DOHH2 (cell line): ENCODE measurements at regions not wholly inside any gene's neighbourhood (a gene's known extent, or its start where the extent isn't known, plus 50 kb on each side); places are given as distances from the start of the nearest gene placed in this dataset.

Experiments used
- H3F3A ChIP-seq: fragments of 200-600 bp; sonication (generic), shearing (Covaris generic); 2 replicates; pipeline ENCODE4 v1.6.0; 2016; ENCODE audit warnings: antibody characterized with exemption, mild to moderate bottlenecking; ENCODE audit not compliant: control insufficient read depth, insufficient read depth
- H3K27ac ChIP-seq: fragments of 200-600 bp; sonication (generic); 2 replicates; pipeline ENCODE4 v1.5.1; 2014; ENCODE audit warnings: low read depth, mild to moderate bottlenecking, low read length, moderate library complexity
- H3K27me3 ChIP-seq: fragments of 200-600 bp; sonication (generic); 2 replicates; pipeline ENCODE4 v1.6.1; 2014; ENCODE audit warnings: mild to moderate bottlenecking, low read length, mixed read lengths; ENCODE audit not compliant: control insufficient read depth
- H3K36me3 ChIP-seq: fragments of 200-600 bp; sonication (generic); 2 replicates; pipeline ENCODE4 v1.6.1; 2014; ENCODE audit warnings: mild to moderate bottlenecking, low read length, moderate library complexity, mixed read lengths; ENCODE audit not compliant: control insufficient read depth
- H3K4me1 ChIP-seq: fragments of 200-600 bp; sonication (generic); 2 replicates; pipeline ENCODE4 v1.6.1; 2014; ENCODE audit warnings: mild to moderate bottlenecking, low read length, mixed read lengths; ENCODE audit not compliant: control insufficient read depth
- H3K4me2 ChIP-seq: fragments of 200-600 bp; sonication (generic); 2 replicates; pipeline ENCODE4 v1.6.0; 2014; ENCODE audit warnings: mild to moderate bottlenecking, low read length, moderate library complexity
- H3K4me3 ChIP-seq: fragments of 200-600 bp; sonication (generic); 2 replicates; pipeline ENCODE4 v1.5.1; 2014; ENCODE audit warnings: mild to moderate bottlenecking, low read length, mixed read lengths
- H3K79me2 ChIP-seq: fragments of 200-600 bp; sonication (generic); 2 replicates; pipeline ENCODE4 v1.6.1; 2014; ENCODE audit warnings: mild to moderate bottlenecking, low read length, mixed read lengths; ENCODE audit not compliant: control insufficient read depth
- H3K9me2 ChIP-seq: fragments of 200-600 bp; sonication (generic); replicated peaks from 2 replicates; pipeline ENCODE4 v1.6.1; 2014; ENCODE audit warnings: mild to moderate bottlenecking, low read length, mixed read lengths; ENCODE audit not compliant: control insufficient read depth
- H3K9me3 ChIP-seq: fragments of 200-600 bp; sonication (generic); 2 replicates; pipeline ENCODE4 v1.6.1; 2014; ENCODE audit warnings: antibody characterized with exemption, low read length, mixed read lengths; ENCODE audit not compliant: control insufficient read depth, insufficient read depth
- H4K20me1 ChIP-seq: fragments of 200-600 bp; sonication (generic); 2 replicates; pipeline ENCODE4 v1.6.0; 2014; ENCODE audit warnings: low read depth, mild to moderate bottlenecking, antibody characterized with exemption, low read length, moderate library complexity; ENCODE audit not compliant: control insufficient read depth, insufficient read depth
- CTCF ChIP-seq: fragments of 200-600 bp; sonication (generic); IDR thresholded peaks from one replicate; pipeline ENCODE4 v1.5.1; 2014; ENCODE audit warnings: antibody characterized with exemption, mild to moderate bottlenecking, low read depth, low read length; ENCODE audit not compliant: poor library complexity, severe bottlenecking
- EZH2phosphoT487 ChIP-seq: fragments of 200-600 bp; sonication (generic); IDR thresholded peaks from 2 replicates; pipeline ENCODE4 v1.6.1; 2017; ENCODE audit warnings: borderline replicate concordance, mild to moderate bottlenecking, antibody characterized with exemption, low read length, moderate library complexity, mixed read lengths

DNA sequence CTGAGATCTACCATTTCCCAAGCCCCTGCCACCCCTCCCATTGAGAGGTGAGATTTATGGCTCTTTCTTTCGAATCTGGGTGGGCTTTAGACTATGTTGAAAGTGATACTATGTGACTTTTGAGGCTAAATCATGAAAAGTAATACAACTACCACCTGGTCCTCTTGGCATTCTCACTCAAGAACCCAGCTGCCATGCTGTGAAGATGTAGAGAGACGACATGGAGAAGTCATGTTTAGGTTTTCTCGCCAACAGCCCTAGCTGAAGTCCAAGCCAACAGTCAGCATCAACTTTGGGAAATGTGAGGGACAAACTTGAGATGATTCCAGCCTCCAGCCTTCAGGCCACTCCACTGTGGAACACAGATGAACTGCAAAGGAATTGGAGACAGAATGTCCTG lies 108.7 kb downstream of the SCP2D1 start:
- Histone ChIP-seq H3K4me1 (no peaks in the 10 kb centered on the region), H3K27me3 (no peaks in the 10 kb centered on the region), H3K9me3 (no peaks in the 10 kb centered on the region), H3K79me2 (no peaks in the 10 kb centered on the region), H3K4me2 (no peak overlapping the region), H4K20me1 (no peaks in the 10 kb centered on the region), H3K4me3 (no peak overlapping the region), H3F3A (no peaks in the 10 kb centered on the region), H3K9me2 (no peaks in the 10 kb centered on the region), H3K36me3 (no peaks in the 10 kb centered on the region), H3K27ac (no peak overlapping the region)
- no peak for TF ChIP-seq EZH2phosphoT487
- no peak for TF ChIP-seq CTCF

DNA sequence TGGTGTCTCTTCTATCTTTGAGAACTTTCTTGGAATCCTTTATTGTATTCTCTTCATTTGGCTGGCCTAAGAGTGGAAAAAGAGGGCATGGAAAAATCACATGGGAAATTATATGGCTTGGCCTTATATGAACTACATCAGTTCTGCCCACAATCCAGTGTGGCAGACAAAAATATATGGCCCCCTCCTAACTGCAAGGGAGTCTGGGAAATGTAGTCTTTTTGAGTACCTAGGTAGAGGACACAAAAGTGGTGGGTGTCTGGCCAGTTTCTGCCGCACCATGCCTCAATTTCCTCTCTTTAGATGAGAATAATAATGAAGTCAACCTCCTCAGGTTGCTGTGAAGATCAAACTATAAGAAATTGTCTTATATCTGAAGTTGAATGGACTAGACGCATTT lies 109.3 kb downstream of the SCP2D1 start:
- no peaks in the 10 kb centered on the region for H3K36me3 ChIP-seq
- H3K4me3 ChIP-seq: no peak overlapping the region
- TF ChIP-seq EZH2phosphoT487 (no peak), CTCF (no peak)
- no peaks in the 10 kb centered on the region for H3K27me3 ChIP-seq
- no peaks in the 10 kb centered on the region for H3F3A ChIP-seq
- no peaks in the 10 kb centered on the region for H3K4me1 ChIP-seq
- no peaks in the 10 kb centered on the region for H3K9me3 ChIP-seq
- no peak overlapping the region for H3K4me2 ChIP-seq
- H4K20me1 ChIP-seq: no peaks in the 10 kb centered on the region
- no peaks in the 10 kb centered on the region for H3K9me2 ChIP-seq
- no peaks in the 10 kb centered on the region for H3K79me2 ChIP-seq
- no peak overlapping the region for H3K27ac ChIP-seq

DNA sequence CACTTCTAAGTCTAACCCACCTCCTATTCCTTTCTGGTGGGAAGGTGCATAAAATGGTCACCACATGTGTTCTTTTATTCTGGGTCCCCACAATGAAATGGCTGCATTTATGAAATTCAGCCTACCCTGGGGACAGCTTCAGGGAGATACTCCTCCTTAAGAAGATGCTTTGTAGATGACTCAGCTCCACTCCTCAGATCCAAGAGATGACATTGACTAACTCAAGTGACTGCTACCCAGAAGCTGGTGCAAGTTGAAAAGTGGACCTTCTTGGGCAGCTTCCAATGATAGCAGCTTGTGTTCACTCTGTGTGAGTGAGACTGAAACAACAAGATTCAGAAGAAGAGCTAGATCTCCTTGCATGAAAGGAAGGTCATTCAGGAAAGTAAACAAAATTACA lies 113.4 kb downstream of the SCP2D1 start:
- H3K9me2 ChIP-seq: no peaks in the 10 kb centered on the region
- no peak for TF ChIP-seq CTCF
- TF ChIP-seq EZH2phosphoT487: no peak
- H3F3A ChIP-seq: no peaks in the 10 kb centered on the region
- H3K4me1 ChIP-seq: no peaks in the 10 kb centered on the region
- H3K4me3 ChIP-seq: no peak overlapping the region
- H3K27me3 ChIP-seq: no peaks in the 10 kb centered on the region
- H3K36me3 ChIP-seq: no peaks in the 10 kb centered on the region
- H3K27ac ChIP-seq: no peak overlapping the region
- H3K79me2 ChIP-seq: no peaks in the 10 kb centered on the region
- no peaks in the 10 kb centered on the region for H3K9me3 ChIP-seq
- no peaks in the 10 kb centered on the region for H4K20me1 ChIP-seq
- no peak overlapping the region for H3K4me2 ChIP-seq

GRCh38 chr20:18928626-18929025 lies 115.0 kb downstream of the SCP2D1 start:
- Histone ChIP-seq H3K27ac (no peak overlapping the region), H3K9me3 (no peaks in the 10 kb centered on the region), H3K27me3 (no peaks in the 10 kb centered on the region), H3K79me2 (no peaks in the 10 kb centered on the region), H3K36me3 (no peaks in the 10 kb centered on the region), H3F3A (no peaks in the 10 kb centered on the region), H3K4me3 (no peak overlapping the region), H4K20me1 (no peaks in the 10 kb centered on the region), H3K4me1 (no peaks in the 10 kb centered on the region), H3K9me2 (no peaks in the 10 kb centered on the region), H3K4me2 (no peak overlapping the region)
- TF ChIP-seq CTCF: no peak
- no peak for TF ChIP-seq EZH2phosphoT487
